Kidney epithelial cell (primary cell): ENCODE measurements at regions not wholly inside any gene's neighbourhood (a gene's known extent, or its start where the extent isn't known, plus 50 kb on each side); places are given as distances from the start of the nearest gene placed in this dataset.
"Not testable (repeated sequence)": the region's sequence is repeated elsewhere in the genome, so short reads cannot be mapped to it uniquely, and the experiment has no call there.

ENCODE experiments used
- DNase-seq: peaks from one replicate; pipeline ENCODE4 v3.0.0-alpha.2; 2010; ENCODE audit warnings: low read depth
- H3K27me3 ChIP-seq: 2 replicates; pipeline ENCODE4 v1.6.0; 2011; ENCODE audit warnings: low read length; ENCODE audit not compliant: control insufficient read depth, insufficient read depth
- H3K36me3 ChIP-seq: 2 replicates; pipeline ENCODE4 v1.5.1; 2011; ENCODE audit warnings: low read length; ENCODE audit not compliant: control insufficient read depth, insufficient read depth
- H3K4me3 ChIP-seq: 2 replicates; pipeline ENCODE4 v1.5.1; 2011; ENCODE audit warnings: low read depth, mild to moderate bottlenecking, control low read depth, low read length
- TF ChIP-seq, protein P1 (sequence below): IDR thresholded peaks from 2 replicates; pipeline ENCODE4 v1.5.1; 2011; ENCODE audit warnings: mild to moderate bottlenecking, moderate library complexity, low read length, control low read depth, inconsistent platforms; ENCODE audit not compliant: insufficient read depth, poor library complexity, severe bottlenecking

DNA sequence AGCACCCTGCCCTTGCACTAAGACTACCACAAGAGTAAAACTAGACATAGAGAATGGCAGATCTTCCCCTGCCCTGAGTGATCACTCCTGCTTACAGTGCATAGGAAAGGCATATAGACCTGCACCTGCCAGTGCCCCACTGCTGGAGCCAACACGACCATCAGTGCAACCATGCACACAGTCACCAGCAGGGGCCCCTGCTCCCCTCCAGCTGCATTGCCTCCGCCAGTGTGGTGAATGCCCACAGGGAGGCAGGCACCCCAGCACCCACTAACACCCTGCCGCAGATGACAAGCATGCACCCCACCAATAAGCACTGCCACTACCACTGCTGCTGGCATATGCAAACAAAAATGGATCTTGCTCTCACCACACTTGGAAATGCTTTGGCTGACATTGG, 478.8 kb downstream of the ADCYAP1 start:
- no peaks in the 10 kb centered on the region for H3K36me3 ChIP-seq
- DNase-seq: no peak
- H3K27me3 ChIP-seq: no peaks in the 10 kb centered on the region
- TF ChIP-seq, protein P1, sequence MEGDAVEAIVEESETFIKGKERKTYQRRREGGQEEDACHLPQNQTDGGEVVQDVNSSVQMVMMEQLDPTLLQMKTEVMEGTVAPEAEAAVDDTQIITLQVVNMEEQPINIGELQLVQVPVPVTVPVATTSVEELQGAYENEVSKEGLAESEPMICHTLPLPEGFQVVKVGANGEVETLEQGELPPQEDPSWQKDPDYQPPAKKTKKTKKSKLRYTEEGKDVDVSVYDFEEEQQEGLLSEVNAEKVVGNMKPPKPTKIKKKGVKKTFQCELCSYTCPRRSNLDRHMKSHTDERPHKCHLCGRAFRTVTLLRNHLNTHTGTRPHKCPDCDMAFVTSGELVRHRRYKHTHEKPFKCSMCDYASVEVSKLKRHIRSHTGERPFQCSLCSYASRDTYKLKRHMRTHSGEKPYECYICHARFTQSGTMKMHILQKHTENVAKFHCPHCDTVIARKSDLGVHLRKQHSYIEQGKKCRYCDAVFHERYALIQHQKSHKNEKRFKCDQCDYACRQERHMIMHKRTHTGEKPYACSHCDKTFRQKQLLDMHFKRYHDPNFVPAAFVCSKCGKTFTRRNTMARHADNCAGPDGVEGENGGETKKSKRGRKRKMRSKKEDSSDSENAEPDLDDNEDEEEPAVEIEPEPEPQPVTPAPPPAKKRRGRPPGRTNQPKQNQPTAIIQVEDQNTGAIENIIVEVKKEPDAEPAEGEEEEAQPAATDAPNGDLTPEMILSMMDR: no peak
- no peak overlapping the region for H3K4me3 ChIP-seq

DNA sequence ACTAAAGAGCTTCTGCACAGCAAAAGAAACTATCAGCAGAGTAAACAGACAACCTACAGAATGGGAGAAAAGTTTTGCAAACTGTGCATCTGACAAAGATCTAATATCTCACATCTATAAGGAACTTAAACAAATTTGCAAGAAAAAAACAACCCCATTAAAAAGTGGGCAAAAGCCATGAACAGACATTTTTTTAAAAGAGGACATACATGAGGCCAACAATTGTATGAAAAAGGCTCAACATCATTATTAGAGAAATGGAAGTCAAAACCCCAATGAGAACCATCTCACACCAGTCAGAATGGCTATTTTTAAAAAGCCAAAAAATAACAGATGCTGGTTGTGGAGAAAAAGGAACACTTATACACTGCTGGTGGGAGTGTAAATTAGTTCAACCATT, 483.8 kb downstream of the ADCYAP1 start:
- not testable (repeated sequence) for DNase-seq, H3K27me3 ChIP-seq, H3K36me3 ChIP-seq, H3K4me3 ChIP-seq

DNA sequence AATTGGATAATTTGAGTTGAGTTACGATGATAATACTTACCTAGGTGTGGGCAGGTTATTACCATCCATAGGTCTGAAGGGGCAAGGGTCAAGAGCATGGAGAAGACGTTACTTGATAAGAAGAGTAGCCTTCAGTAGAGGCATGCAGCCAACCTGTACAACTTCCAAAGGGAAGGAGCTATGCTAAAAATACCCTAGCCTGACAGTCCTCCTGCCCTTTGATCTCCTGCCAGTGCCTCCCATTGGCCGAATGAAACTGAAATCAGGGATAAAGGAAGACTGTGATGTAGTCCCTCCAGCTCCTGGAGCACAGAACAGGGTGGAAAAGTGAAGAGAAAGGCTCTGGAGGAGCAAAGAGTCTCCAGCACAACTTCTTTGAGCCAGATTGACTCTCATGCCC, 487.4 kb downstream of the ADCYAP1 start:
- TF ChIP-seq, protein P1: no peak
- H3K27me3 ChIP-seq: no peaks in the 10 kb centered on the region
- no peaks in the 10 kb centered on the region for H3K36me3 ChIP-seq
- DNase-seq: no peak
- H3K4me3 ChIP-seq: no peak overlapping the region

DNA sequence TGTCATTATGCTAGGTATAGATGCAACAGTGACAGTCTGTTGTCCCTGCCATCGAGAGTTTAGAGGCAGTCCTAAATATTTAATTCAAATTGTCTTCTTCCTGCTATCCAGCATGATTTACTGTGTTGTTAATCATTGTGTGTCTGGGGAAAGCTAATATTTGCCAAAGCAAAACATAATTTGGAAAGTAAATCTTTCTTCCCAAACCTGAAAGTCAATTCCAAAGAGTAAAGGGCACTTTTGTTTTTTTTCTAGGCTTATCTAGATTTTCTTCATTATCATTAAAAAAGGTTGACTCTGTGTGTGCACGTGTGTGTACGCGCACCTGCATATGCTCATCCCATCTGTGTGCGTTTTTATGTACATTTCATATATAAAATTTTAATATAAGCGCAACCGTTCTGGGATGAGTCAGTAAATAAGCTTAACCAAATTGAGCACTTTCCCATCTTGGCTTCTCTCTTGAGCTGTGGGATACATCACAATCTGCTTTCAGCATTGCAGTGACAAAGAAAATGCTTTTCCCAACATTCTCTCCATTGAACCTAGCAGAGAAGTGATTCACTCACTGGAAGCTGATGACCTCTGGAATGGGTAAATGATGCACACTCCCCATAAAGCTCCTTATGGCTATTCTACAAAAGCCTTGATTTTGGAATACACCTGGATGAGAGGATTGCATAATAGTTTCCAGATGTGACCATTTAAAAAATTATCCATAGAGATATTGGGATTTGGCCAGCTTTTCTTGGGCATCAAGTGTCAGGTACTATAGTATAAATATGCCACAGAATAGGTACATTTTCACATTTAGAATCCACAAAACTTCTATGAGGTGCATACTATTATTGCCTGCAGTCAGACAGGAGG, 488.4 kb downstream of the ADCYAP1 start:
- DNase-seq: no peak

DNA sequence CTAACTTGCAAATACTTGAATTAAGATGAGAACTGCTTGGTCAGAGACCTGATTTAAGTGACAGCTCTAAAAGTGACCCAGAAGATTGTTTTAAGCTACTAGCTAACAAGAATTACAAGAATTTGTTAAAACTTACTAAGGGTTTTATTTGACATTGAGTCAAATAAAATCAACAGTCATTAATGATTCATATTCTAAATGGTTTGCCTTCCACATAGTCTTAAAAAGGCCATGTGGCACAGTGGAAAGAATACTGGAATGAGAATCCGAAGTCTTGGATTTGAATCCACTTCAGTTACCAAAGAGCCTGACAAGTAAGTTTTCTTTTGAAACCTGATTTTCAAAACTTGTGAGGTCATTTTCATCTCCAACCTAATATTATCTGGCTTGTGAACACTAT, 489.3 kb downstream of the ADCYAP1 start:
- H3K4me3 ChIP-seq: no peak overlapping the region

More for the DNA sequence above, 488.4 kb downstream of the ADCYAP1 start:
- H3K36me3 ChIP-seq: no peaks in the 10 kb centered on the region
- TF ChIP-seq, protein P1: no peak
- no peaks in the 10 kb centered on the region for H3K27me3 ChIP-seq
- no peak overlapping the region for H3K4me3 ChIP-seq

DNA sequence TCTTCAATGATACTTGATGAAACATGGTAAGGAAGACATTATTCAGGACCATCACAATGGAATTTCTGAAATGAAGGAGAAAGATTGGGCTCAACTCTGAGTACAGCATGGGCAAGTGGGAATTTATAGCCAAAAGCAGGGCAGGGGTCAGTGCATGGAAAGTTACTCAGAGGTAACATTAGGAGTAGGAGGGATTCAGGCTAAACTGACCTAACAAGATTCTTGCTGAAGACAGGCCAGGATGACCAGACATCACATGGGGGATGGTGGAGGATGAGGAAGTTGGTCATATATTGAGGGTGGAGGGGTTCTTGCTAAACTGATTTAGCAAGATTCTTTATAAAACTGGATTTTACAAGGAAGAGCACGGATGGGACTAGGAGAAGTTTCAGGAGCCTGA, 489.8 kb downstream of the ADCYAP1 start:
- no peak for DNase-seq
- Histone ChIP-seq H3K4me3 (no peak overlapping the region), H3K36me3 (no peaks in the 10 kb centered on the region), H3K27me3 (no peaks in the 10 kb centered on the region)
- TF ChIP-seq, protein P1: no peak

More for the DNA sequence above, 489.3 kb downstream of the ADCYAP1 start:
- TF ChIP-seq, protein P1: no peak
- no peaks in the 10 kb centered on the region for H3K27me3 ChIP-seq
- no peak for DNase-seq
- no peaks in the 10 kb centered on the region for H3K36me3 ChIP-seq
